HUES6 (cell line): ENCODE measurements at regions not wholly inside any gene's neighbourhood (a gene's known extent, or its start where the extent isn't known, plus 50 kb on each side); places are given as distances from the start of the nearest gene placed in this dataset.

Experiments used
- H3K27ac ChIP-seq: 2 replicates; pipeline ENCODE4 v1.7.0; 2013; ENCODE audit warnings: low read depth, mild to moderate bottlenecking, low read length, inconsistent platforms
- H3K27me3 ChIP-seq: 2 replicates; pipeline ENCODE4 v1.6.1; 2013; ENCODE audit warnings: low read length; ENCODE audit not compliant: control insufficient read depth, insufficient read depth
- H3K36me3 ChIP-seq: 2 replicates; pipeline ENCODE4 v1.6.1; 2013; ENCODE audit warnings: low read length; ENCODE audit not compliant: control insufficient read depth, insufficient read depth
- H3K4me1 ChIP-seq: 2 replicates; pipeline ENCODE4 v1.6.1; 2013; ENCODE audit warnings: low read length; ENCODE audit not compliant: control insufficient read depth, insufficient read depth
- H3K4me3 ChIP-seq: 2 replicates; pipeline ENCODE4 v1.5.1; 2013; ENCODE audit warnings: low read depth, low read length
- H3K9ac ChIP-seq: one replicate; pipeline ENCODE4 v1.6.1; 2013; ENCODE audit warnings: mild to moderate bottlenecking, low read length
- H3K9me3 ChIP-seq: 2 replicates; pipeline ENCODE4 v1.6.1; 2013; ENCODE audit warnings: low read depth, low read length; ENCODE audit not compliant: control insufficient read depth, insufficient read depth

DNA sequence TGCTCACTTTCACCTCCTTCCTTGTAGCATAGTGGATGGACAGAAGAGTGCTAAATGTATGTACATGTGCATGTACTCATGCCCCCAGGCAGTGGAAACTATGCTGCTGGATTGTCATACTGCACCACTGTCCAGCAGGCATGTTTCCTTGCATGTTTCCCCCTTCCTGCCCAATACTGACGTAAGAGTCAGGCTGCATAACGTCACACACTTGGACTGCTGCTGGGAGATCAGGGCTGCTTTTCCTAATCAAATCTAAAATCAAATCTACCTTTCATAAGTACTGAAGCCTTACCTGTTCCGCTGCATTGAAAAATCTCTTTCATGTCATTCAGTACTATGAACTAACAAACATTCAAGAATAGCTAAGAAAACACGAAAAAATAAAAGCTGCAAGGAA lies 67.9 kb upstream of the ROBO1 start:
- no peak overlapping the region for H3K27ac ChIP-seq
- H3K4me1 ChIP-seq, result no peaks in the 10 kb centered on the region
- H3K27me3 ChIP-seq, result no peaks in the 10 kb centered on the region
- H3K9ac ChIP-seq, result no peak overlapping the region
- H3K9me3 ChIP-seq, result no peaks in the 10 kb centered on the region
- no peaks in the 10 kb centered on the region for H3K36me3 ChIP-seq
- no peak overlapping the region for H3K4me3 ChIP-seq

- Histone ChIP-seq H3K9ac (no peak overlapping the region), H3K36me3 (no peaks in the 10 kb centered on the region), H3K4me1 (no peaks in the 10 kb centered on the region), H3K27me3 (no peaks in the 10 kb centered on the region), H3K27ac (no peak overlapping the region), H3K9me3 (no peaks in the 10 kb centered on the region), H3K4me3 (no peak overlapping the region)
Observed at GRCh38 chr3:79824166-79824565, 56.4 kb upstream of the ROBO1 start.

DNA sequence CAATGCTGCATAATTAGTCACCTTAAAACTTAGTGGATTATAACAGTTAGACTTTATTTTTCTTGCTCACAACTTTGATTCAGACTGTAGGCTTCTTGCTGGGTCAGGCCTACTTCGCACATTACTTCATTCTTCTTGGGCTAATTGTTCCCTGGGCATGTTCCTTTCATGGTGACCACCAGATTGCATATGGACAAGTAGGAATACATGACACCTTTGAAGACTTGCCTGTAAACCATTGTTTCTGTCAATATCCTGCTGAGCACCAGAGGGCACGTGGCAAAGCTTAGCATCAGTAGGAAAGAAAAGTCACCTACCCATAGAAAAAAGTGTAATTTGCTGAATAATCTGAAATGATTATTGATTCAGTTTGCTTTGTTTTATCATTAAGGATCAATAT lies 54.3 kb upstream of the ROBO1 start:
- no peaks in the 10 kb centered on the region for H3K4me1 ChIP-seq
- H3K27me3 ChIP-seq, result no peaks in the 10 kb centered on the region
- no peaks in the 10 kb centered on the region for H3K9me3 ChIP-seq
- H3K27ac ChIP-seq, result no peak overlapping the region
- no peaks in the 10 kb centered on the region for H3K36me3 ChIP-seq
- H3K9ac ChIP-seq, result no peak overlapping the region
- no peak overlapping the region for H3K4me3 ChIP-seq

- H3K27ac ChIP-seq, result no peak overlapping the region
- no peak overlapping the region for H3K9ac ChIP-seq
- H3K27me3 ChIP-seq, result no peaks in the 10 kb centered on the region
- no peaks in the 10 kb centered on the region for H3K4me1 ChIP-seq
- H3K9me3 ChIP-seq, result 0 out of 2 replicates have a peak, but pooled peaks cover 5% of the 10 kb centered on the region
- no peak overlapping the region for H3K4me3 ChIP-seq
- no peaks in the 10 kb centered on the region for H3K36me3 ChIP-seq
Observed at GRCh38 chr3:79820089-79820488, 52.3 kb upstream of the ROBO1 start.

DNA sequence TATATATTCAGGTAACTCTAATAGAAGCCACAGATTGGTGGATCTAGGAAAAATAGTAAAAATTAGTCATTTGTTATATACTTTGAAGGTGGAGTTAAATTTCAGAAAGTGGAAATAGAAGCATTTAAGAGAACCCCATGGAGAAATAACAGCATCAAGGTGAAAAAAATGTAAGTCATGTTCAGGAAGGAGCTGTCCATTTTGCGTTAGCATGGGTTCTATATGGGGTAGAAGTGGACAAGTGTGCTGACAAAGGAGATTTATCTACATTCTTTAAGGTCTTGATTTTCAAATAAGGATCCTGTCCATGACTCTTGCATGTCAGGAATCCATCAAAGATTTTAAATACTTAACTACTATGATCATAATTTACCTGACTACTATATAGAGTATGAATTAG lies 50.2 kb upstream of the ROBO1 start:
- H3K9me3 ChIP-seq, result 0 out of 2 replicates have a peak, but pooled peaks cover 5% of the 10 kb centered on the region
- H3K9ac ChIP-seq, result no peak overlapping the region
- H3K27me3 ChIP-seq, result no peaks in the 10 kb centered on the region
- H3K36me3 ChIP-seq, result no peaks in the 10 kb centered on the region
- H3K27ac ChIP-seq, result no peak overlapping the region
- H3K4me3 ChIP-seq, result no peak overlapping the region
- no peaks in the 10 kb centered on the region for H3K4me1 ChIP-seq
